ENCODE measurements at regions not wholly inside any gene's neighbourhood (a gene's known extent, or its start where the extent isn't known, plus 50 kb on each side); places are given as distances from the start of the nearest gene placed in this dataset.

DNA sequence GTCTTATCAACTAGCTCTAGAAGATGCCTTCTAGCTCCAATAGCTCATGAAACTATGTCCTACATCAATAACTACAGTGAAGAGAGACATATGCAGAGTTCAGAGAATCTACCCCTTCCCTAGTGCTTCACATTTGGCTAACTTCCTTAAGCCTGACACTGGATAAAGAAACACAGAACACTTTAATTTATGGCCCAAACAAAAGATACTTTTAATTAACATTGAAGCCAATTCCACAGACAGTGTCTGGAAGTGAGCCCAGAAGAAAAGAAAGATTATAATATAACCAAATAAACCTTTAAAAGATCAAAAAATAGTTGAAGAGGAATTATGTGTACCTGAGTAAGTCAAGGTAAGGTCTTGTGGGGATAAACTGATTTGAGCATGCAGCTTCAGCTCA lies 255.2 kb downstream of the C11orf87 start (continued):
- TF ChIP-seq, protein P1, sequence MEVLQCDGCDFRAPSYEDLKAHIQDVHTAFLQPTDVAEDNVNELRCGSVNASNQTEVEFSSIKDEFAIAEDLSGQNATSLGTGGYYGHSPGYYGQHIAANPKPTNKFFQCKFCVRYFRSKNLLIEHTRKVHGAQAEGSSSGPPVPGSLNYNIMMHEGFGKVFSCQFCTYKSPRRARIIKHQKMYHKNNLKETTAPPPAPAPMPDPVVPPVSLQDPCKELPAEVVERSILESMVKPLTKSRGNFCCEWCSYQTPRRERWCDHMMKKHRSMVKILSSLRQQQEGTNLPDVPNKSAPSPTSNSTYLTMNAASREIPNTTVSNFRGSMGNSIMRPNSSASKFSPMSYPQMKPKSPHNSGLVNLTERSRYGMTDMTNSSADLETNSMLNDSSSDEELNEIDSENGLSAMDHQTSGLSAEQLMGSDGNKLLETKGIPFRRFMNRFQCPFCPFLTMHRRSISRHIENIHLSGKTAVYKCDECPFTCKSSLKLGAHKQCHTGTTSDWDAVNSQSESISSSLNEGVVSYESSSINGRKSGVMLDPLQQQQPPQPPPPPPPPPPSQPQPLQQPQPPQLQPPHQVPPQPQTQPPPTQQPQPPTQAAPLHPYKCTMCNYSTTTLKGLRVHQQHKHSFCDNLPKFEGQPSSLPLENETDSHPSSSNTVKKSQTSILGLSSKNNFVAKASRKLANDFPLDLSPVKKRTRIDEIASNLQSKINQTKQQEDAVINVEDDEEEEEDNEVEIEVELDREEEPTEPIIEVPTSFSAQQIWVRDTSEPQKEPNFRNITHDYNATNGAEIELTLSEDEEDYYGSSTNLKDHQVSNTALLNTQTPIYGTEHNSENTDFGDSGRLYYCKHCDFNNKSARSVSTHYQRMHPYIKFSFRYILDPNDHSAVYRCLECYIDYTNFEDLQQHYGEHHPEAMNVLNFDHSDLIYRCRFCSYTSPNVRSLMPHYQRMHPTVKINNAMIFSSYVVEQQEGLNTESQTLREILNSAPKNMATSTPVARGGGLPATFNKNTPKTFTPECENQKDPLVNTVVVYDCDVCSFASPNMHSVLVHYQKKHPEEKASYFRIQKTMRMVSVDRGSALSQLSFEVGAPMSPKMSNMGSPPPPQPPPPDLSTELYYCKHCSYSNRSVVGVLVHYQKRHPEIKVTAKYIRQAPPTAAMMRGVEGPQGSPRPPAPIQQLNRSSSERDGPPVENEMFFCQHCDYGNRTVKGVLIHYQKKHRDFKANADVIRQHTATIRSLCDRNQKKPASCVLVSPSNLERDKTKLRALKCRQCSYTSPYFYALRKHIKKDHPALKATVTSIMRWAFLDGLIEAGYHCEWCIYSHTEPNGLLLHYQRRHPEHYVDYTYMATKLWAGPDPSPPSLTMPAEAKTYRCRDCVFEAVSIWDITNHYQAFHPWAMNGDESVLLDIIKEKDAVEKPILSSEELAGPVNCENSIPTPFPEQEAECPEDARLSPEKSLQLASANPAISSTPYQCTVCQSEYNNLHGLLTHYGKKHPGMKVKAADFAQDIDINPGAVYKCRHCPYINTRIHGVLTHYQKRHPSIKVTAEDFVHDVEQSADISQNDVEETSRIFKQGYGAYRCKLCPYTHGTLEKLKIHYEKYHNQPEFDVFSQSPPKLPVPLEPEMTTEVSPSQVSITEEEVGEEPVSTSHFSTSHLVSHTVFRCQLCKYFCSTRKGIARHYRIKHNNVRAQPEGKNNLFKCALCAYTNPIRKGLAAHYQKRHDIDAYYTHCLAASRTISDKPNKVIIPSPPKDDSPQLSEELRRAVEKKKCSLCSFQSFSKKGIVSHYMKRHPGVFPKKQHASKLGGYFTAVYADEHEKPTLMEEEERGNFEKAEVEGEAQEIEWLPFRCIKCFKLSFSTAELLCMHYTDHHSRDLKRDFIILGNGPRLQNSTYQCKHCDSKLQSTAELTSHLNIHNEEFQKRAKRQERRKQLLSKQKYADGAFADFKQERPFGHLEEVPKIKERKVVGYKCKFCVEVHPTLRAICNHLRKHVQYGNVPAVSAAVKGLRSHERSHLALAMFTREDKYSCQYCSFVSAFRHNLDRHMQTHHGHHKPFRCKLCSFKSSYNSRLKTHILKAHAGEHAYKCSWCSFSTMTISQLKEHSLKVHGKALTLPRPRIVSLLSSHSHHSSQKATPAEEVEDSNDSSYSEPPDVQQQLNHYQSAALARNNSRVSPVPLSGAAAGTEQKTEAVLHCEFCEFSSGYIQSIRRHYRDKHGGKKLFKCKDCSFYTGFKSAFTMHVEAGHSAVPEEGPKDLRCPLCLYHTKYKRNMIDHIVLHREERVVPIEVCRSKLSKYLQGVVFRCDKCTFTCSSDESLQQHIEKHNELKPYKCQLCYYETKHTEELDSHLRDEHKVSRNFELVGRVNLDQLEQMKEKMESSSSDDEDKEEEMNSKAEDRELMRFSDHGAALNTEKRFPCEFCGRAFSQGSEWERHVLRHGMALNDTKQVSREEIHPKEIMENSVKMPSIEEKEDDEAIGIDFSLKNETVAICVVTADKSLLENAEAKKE (CRISPR knock-in tag; IDR thresholded peaks at IDR 0.05), result no peak
- no peak for TF ChIP-seq NANOG (IDR thresholded peaks at IDR 0.05; ENCODE audit: borderline replicate concordance)
- TF ChIP-seq CREB1 (CRISPR knock-in tag; IDR thresholded peaks at IDR 0.05; ENCODE audit: low read depth), result no peak

DNA sequence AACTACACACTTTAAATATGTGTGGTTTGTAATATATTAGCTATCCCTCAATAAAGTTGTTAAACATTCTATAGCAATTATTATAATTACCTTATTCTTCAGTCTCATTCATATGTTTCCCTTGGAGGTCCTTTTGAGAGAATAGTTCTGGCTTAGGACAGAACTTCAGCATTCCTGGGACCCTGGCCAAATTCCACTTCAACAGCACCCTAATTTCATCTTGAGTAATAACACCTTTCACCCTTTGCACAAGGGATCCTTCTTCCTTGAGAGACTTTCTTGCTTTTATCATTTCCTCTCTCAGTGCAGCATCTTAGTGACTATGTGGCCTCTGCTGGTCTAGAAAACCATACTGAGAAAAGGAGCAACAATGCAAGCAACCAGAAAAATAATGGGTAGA lies 255.9 kb downstream of the C11orf87 start:
- Histone ChIP-seq H3K27ac (ENCODE audit: low read depth) (no peak overlapping the region), H3K36me3 (ENCODE audit: insufficient read depth) (no peaks in the 10 kb centered on the region), H3F3A (replicated peaks; ENCODE audit: low read depth) (no peaks in the 10 kb centered on the region), H4K20me1 (replicated peaks; ENCODE audit: insufficient read depth) (no peaks in the 10 kb centered on the region), H3K9me2 (ENCODE audit: insufficient read depth) (no peaks in the 10 kb centered on the region), H3K4me1 (ENCODE audit: insufficient read depth) (no peaks in the 10 kb centered on the region), H3K79me2 (replicated peaks; ENCODE audit: insufficient read depth) (no peaks in the 10 kb centered on the region), H3K4me2 (no peak overlapping the region), H3K27me3 (ENCODE audit: insufficient read depth) (no peaks in the 10 kb centered on the region), H2AFZ (no peak overlapping the region), H3K4me3 (no peak overlapping the region)
- Mint-ChIP-seq H3K27me3 (ENCODE audit: insufficient read depth, low read depth, poor library complexity) (peaks cover 2% of the 10 kb centered on the region), H3K4me3 (no peak overlapping the region), H3K4me1 (no peaks in the 10 kb centered on the region), H3K9me3 (no peaks in the 10 kb centered on the region), H3K27ac (no peak overlapping the region), H3K36me3 (ENCODE audit: low read depth) (no peaks in the 10 kb centered on the region)
- ATAC-seq (no peak), DNase-seq (ENCODE audit: low spot score) (no peak)
- TF ChIP-seq, protein P2, sequence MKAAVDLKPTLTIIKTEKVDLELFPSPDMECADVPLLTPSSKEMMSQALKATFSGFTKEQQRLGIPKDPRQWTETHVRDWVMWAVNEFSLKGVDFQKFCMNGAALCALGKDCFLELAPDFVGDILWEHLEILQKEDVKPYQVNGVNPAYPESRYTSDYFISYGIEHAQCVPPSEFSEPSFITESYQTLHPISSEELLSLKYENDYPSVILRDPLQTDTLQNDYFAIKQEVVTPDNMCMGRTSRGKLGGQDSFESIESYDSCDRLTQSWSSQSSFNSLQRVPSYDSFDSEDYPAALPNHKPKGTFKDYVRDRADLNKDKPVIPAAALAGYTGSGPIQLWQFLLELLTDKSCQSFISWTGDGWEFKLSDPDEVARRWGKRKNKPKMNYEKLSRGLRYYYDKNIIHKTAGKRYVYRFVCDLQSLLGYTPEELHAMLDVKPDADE (IDR thresholded peaks at IDR 0.05), result no peak
- TF ChIP-seq STAT1 (IDR thresholded peaks at IDR 0.05; ENCODE audit: unreplicated experiment) (no peak), ZNF114 (CRISPR knock-in tag; IDR thresholded peaks at IDR 0.05) (no peak), CREB1 (CRISPR knock-in tag; IDR thresholded peaks at IDR 0.05; ENCODE audit: low read depth) (no peak), JUNB (IDR thresholded peaks at IDR 0.05; ENCODE audit: unreplicated experiment) (no peak)
- TF ChIP-seq, protein P1 (CRISPR knock-in tag; IDR thresholded peaks at IDR 0.05), result no peak
